RWPE2 (cell line): ENCODE measurements at regions not wholly inside any gene's neighbourhood (a gene's known extent, or its start where the extent isn't known, plus 50 kb on each side); places are given as distances from the start of the nearest gene placed in this dataset.

Source experiments
- ATAC-seq: fragments of 200-7000 bp; cut with Tn5 transposase; 3 replicates; pipeline ENCODE4 v1.9.1; 2021; ENCODE audit warnings: low read depth
- DNase-seq: peaks from one replicate; pipeline ENCODE4 v3.0.0-alpha.2; 2020; ENCODE audit warnings: low spot score
- H3K27ac ChIP-seq: fragments of 450-650 bp; 2 replicates; pipeline ENCODE4 v1.5.1; 2017; ENCODE audit warnings: mild to moderate bottlenecking; ENCODE audit not compliant: poor library complexity, severe bottlenecking
- H3K27me3 ChIP-seq: fragments of 250-450 bp; sonication (Bioruptor Pico); 2 replicates; pipeline ENCODE4 v1.5.1; 2021; ENCODE audit warnings: mild to moderate bottlenecking, moderate library complexity; ENCODE audit not compliant: insufficient read depth, poor library complexity, severe bottlenecking
- H3K36me3 ChIP-seq: fragments of 250-450 bp; sonication (Bioruptor Pico); 2 replicates; pipeline ENCODE4 v1.5.1; 2020; ENCODE audit warnings: low read depth, mild to moderate bottlenecking, moderate library complexity
- H3K4me1 ChIP-seq: fragments of 250-450 bp; sonication (Bioruptor Pico); 2 replicates; pipeline ENCODE4 v1.5.1; 2021; ENCODE audit warnings: mild to moderate bottlenecking, moderate library complexity; ENCODE audit not compliant: insufficient read depth, poor library complexity, severe bottlenecking
- H3K4me3 ChIP-seq: fragments of 250-450 bp; sonication (Bioruptor Pico); 2 replicates; pipeline ENCODE4 v1.5.1; 2021; ENCODE audit warnings: mild to moderate bottlenecking, moderate library complexity; ENCODE audit not compliant: severe bottlenecking
- H3K9me3 ChIP-seq: fragments of 250-450 bp; sonication (Bioruptor Pico); 2 replicates; pipeline ENCODE4 v1.5.1; 2021; ENCODE audit warnings: mild to moderate bottlenecking, moderate library complexity; ENCODE audit not compliant: severe bottlenecking
- TF ChIP-seq, protein P1 (sequence below): fragments of 450-650 bp; IDR thresholded peaks from one replicate; pipeline ENCODE4 v1.5.1; 2017; ENCODE audit warnings: mild to moderate bottlenecking, moderate library complexity; ENCODE audit not compliant: poor library complexity, severe bottlenecking

DNA sequence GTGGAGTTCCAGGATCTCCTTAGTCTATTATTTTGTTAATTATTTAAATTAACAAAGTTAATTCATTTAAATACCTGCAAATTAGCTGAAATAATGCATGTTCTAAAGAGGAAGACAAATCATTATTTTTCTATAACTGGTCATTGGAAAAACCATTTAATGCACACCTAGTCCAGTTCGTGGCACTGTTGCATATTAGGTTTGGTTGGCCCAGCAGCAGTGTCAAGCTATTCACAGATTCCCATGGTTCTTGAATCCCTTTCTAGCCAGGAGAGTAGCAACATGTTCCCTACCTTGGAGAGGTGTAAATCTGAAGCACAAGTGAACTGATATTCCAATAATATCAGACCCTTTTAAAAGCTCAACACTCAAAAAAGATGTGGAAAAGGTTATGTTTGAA, 155.2 kb downstream of the TMEM161B start:
- ATAC-seq (no peak), DNase-seq (no peak)
- H3K9me3 ChIP-seq = no peaks in the 10 kb centered on the region
- H3K4me3 ChIP-seq = no peak overlapping the region
- H3K4me1 ChIP-seq = no peaks in the 10 kb centered on the region
- H3K27ac ChIP-seq = no peak overlapping the region
- TF ChIP-seq, protein P1, sequence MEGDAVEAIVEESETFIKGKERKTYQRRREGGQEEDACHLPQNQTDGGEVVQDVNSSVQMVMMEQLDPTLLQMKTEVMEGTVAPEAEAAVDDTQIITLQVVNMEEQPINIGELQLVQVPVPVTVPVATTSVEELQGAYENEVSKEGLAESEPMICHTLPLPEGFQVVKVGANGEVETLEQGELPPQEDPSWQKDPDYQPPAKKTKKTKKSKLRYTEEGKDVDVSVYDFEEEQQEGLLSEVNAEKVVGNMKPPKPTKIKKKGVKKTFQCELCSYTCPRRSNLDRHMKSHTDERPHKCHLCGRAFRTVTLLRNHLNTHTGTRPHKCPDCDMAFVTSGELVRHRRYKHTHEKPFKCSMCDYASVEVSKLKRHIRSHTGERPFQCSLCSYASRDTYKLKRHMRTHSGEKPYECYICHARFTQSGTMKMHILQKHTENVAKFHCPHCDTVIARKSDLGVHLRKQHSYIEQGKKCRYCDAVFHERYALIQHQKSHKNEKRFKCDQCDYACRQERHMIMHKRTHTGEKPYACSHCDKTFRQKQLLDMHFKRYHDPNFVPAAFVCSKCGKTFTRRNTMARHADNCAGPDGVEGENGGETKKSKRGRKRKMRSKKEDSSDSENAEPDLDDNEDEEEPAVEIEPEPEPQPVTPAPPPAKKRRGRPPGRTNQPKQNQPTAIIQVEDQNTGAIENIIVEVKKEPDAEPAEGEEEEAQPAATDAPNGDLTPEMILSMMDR = no peak
- peaks cover 18% of the 10 kb centered on the region for H3K27me3 ChIP-seq
- H3K36me3 ChIP-seq = no peaks in the 10 kb centered on the region

DNA sequence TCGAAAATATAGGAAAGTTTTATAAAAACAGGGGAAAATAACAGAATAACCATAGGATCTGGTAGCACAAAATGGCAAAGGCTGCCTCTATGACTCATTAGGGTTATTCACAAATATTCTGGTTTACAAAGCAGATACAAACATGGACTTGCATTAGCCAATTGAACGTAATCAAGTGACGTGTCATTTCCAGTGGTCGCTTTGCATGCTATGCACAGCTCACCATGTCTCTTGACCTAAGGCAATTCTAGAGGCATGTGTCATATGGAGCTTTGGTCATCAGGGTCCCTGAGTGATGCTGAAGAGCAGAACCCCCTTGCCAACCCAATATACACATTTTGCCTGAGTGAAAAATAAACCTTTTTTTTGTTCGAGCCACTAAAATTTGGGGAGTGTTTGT, 158.8 kb downstream of the TMEM161B start:
- no peak for DNase-seq
- H3K27ac ChIP-seq = no peak overlapping the region
- no peak overlapping the region for H3K4me3 ChIP-seq
- no peaks in the 10 kb centered on the region for H3K4me1 ChIP-seq
- TF ChIP-seq, protein P1 = no peak
- H3K9me3 ChIP-seq = no peaks in the 10 kb centered on the region
- no peaks in the 10 kb centered on the region for H3K36me3 ChIP-seq
- ATAC-seq = no peak
- peaks cover 10% of the 10 kb centered on the region for H3K27me3 ChIP-seq

DNA sequence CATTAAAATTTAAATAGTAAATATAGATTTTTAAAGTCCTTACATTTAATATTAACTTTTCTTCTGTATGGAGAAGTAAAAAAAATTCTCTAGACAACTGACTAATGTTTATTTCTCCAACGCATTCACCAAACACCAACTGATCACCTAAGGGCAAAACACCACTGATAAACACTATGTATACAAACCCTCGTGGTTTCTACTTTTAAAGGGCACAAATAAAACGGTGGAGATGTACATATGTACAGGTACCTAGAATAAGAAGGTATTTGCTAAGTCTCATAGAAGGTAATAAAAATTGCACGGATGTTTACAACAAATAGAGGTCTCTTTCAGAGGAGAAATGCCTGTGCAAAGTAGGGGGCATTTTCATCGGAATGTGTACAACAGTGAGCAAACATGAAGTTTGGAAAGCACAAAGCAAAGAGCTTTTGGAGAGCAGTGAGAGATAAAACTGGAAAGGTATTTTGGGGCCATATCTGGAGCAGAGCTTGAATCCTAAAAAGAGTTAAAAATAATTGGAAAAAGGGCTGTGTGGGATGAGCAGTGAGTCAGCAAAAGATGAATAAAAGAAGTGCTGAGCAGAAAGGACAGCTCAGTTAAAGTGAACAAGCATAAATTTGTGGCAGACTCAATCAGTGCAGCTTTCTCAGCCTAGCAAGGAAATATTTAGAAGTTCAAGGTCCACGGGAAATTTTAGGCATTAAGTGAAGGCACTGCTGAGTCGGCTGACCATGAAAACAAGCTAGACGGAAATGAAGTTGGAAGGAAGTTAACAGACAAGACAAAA, 160.0 kb downstream of the TMEM161B start:
- no peak for ATAC-seq
- no peak overlapping the region for H3K27ac ChIP-seq

DNA sequence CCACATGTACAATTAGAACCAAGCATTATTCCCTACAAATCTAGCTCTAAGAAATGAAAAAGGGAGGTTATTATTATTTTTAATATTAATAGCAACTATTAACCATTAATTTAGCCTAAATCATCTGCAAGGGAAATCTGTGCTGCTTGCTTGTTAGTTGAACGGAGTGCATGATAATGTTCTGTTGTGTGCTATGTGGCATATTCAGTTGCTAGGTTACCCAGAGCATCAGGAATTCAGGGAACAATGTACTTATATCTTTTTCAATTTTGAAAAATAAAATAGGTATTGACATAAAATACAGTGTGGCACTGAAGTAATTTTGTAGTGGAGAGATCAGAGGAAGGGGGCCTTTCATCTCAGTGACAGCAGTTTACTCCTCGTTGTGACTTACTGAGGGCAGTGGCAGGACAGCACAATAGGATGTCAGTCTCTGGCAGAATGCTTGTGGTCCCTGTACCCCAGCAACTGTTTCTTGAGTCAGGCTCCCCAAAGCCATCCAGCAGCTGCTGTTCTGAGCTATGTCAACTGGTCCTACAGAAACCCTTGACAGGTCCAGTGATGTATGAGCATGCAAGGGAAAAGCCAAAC, 173.6 kb downstream of the TMEM161B start:
- H3K27ac ChIP-seq = no peak overlapping the region
- TF ChIP-seq, protein P1 = no peak

More for the DNA sequence above, 160.0 kb downstream of the TMEM161B start:
- TF ChIP-seq, protein P1 = no peak
- Histone ChIP-seq H3K9me3 (no peaks in the 10 kb centered on the region), H3K27me3 (peaks cover 7% of the 10 kb centered on the region), H3K36me3 (no peaks in the 10 kb centered on the region), H3K4me3 (no peak overlapping the region), H3K4me1 (no peaks in the 10 kb centered on the region)
- DNase-seq = no peak

DNA sequence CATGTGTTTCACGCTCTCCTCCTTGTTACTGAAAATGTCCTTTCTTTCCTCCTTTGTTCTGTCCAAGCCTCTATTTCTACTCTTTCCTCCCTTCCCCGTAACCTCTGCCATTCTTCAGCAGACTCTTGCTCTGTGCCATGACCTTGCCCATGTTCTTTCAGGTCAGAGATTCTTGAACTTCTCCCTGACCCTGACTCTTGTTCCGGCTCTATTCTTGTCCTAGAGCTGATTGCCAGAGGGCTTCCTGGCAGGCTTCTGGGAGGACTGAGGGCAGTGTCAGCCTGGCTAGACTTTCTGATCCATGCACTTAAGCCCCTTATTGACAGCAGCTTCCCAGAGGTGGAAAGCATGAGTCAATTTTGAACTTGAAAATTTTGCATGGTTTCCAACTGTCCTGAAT, 174.2 kb downstream of the TMEM161B start:
- Histone ChIP-seq H3K27me3 (no peaks in the 10 kb centered on the region), H3K36me3 (no peaks in the 10 kb centered on the region), H3K27ac (no peak overlapping the region), H3K9me3 (no peaks in the 10 kb centered on the region), H3K4me3 (no peak overlapping the region), H3K4me1 (no peaks in the 10 kb centered on the region)
- TF ChIP-seq, protein P1 = no peak
- DNase-seq (no peak), ATAC-seq (no peak)

More for the DNA sequence above, 173.6 kb downstream of the TMEM161B start:
- DNase-seq (no peak), ATAC-seq (no peak)
- H3K4me3 ChIP-seq = no peak overlapping the region
- no peaks in the 10 kb centered on the region for H3K9me3 ChIP-seq
- no peaks in the 10 kb centered on the region for H3K4me1 ChIP-seq
- no peaks in the 10 kb centered on the region for H3K36me3 ChIP-seq
- no peaks in the 10 kb centered on the region for H3K27me3 ChIP-seq
